ENCODE measurements at regions not wholly inside any gene's neighbourhood (a gene's known extent, or its start where the extent isn't known, plus 50 kb on each side); places are given as distances from the start of the nearest gene placed in this dataset.

GRCh38 chr3:130260918-130261317, 84.6 kb upstream of the COL6A5 start:
- DNase-seq (ENCODE audit: low read depth in 1 of 2, low spot score in 1 of 2) (no peak), FAIRE-seq (no peak), ATAC-seq (no peak)
- CTCF ChIA-PET: interaction anchor here (1.5 kb wide), 1 partner anchor 13 kb away, joined by 4 read pairs; no protein-coding TSS in a partner anchor
- Histone ChIP-seq H3K4me1 (no peaks in the 10 kb centered on the region), H3K27ac (no peak overlapping the region), H3K9me3 (no peaks in the 10 kb centered on the region), H3K4me2 (no peak overlapping the region), H3K4me3 (no peak overlapping the region)
- TF ChIP-seq, protein P1, sequence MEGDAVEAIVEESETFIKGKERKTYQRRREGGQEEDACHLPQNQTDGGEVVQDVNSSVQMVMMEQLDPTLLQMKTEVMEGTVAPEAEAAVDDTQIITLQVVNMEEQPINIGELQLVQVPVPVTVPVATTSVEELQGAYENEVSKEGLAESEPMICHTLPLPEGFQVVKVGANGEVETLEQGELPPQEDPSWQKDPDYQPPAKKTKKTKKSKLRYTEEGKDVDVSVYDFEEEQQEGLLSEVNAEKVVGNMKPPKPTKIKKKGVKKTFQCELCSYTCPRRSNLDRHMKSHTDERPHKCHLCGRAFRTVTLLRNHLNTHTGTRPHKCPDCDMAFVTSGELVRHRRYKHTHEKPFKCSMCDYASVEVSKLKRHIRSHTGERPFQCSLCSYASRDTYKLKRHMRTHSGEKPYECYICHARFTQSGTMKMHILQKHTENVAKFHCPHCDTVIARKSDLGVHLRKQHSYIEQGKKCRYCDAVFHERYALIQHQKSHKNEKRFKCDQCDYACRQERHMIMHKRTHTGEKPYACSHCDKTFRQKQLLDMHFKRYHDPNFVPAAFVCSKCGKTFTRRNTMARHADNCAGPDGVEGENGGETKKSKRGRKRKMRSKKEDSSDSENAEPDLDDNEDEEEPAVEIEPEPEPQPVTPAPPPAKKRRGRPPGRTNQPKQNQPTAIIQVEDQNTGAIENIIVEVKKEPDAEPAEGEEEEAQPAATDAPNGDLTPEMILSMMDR (IDR thresholded peaks at IDR 0.05): no peak
- no peak for TF ChIP-seq EHF (CRISPR knock-in tag; IDR thresholded peaks at IDR 0.05)
- no peak for TF ChIP-seq ELK1 (IDR thresholded peaks at IDR 0.05; ENCODE audit: low read depth, low read length)
- TF ChIP-seq EP300 (IDR thresholded peaks at IDR 0.05): no peak
- no peak for TF ChIP-seq CEBPB (IDR thresholded peaks at IDR 0.05)
- TF ChIP-seq NR3C1 (IDR thresholded peaks at IDR 0.05): no peak
- TF ChIP-seq FOSB (CRISPR knock-in tag; IDR thresholded peaks at IDR 0.05): no peak
- no peak for TF ChIP-seq HOXB5 (CRISPR knock-in tag; IDR thresholded peaks at IDR 0.05)
- TF ChIP-seq NFE2L2 (conservative IDR thresholded peaks at IDR 0.05; ENCODE audit: low read length): no peak
- TF ChIP-seq HEYL (CRISPR knock-in tag; IDR thresholded peaks at IDR 0.05): no peak
- TF ChIP-seq USF2 (IDR thresholded peaks at IDR 0.05): no peak
- TF ChIP-seq KDM5A (IDR thresholded peaks at IDR 0.05): no peak
- no peak for TF ChIP-seq HOXA7 (CRISPR knock-in tag; IDR thresholded peaks at IDR 0.05)
- POLR2A ChIA-PET: no interaction called here
- WGBS (ENCODE audit: missing lambda C conversion rate): 45% methylated on average over 5 of the region's 5 CpGs

GRCh38 chr3:130263708-130264107, 81.8 kb upstream of the COL6A5 start:
- Histone ChIP-seq H3K27ac (no peak overlapping the region), H3K4me1 (no peaks in the 10 kb centered on the region), H3K4me3 (no peak overlapping the region), H3K9me3 (no peaks in the 10 kb centered on the region), H3K4me2 (no peak overlapping the region)
- no peak for TF ChIP-seq TFCP2L1 (CRISPR knock-in tag; IDR thresholded peaks at IDR 0.05)
- FAIRE-seq: no peak
- 43% methylated on average over 6 of the region's 25 CpGs for WGBS (ENCODE audit: missing lambda C conversion rate)
- ChIA-PET POLR2A (no interaction called here), CTCF (interaction anchor here (1.4 kb wide), 1 partner anchor 276 kb away, joined by 3 read pairs; no protein-coding TSS in a partner anchor)
- ATAC-seq: no peak
- no peak for DNase-seq (ENCODE audit: low read depth in 1 of 2, low spot score in 1 of 2)

DNA sequence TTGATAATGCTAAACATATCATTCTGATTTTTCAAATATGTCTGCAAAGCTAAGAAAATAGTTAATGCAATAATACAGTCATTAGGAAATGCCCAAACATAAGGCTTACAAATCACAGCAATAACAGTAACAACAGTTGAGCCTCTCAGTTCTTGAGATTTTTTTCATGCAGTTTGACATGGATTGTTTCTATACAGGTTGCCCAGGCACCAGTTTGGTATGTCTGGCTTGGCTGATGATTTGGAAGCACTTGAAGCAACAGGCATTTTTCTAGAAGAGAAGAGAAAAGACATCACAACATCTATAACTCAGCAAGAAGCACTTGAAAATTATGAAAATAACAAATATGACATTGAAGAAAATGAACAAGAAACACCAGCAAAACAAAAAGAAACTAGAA, 78.7 kb upstream of the COL6A5 start:
- CTCF ChIA-PET: interaction anchor here (1.0 kb wide), 1 partner anchor 9 kb away, joined by 3 read pairs; no protein-coding TSS in a partner anchor

More for the DNA sequence above, 78.7 kb upstream of the COL6A5 start:
- Histone ChIP-seq H3K4me2 (no peak overlapping the region), H3K27ac (no peak overlapping the region), H3K9me3 (no peaks in the 10 kb centered on the region), H3K4me1 (no peaks in the 10 kb centered on the region), H3K4me3 (no peak overlapping the region)
- ATAC-seq (no peak), FAIRE-seq (no peak), DNase-seq (ENCODE audit: low read depth in 1 of 2, low spot score in 1 of 2) (no peak)
- POLR2A ChIA-PET: no interaction called here
- TF ChIP-seq MYC (IDR thresholded peaks at IDR 0.05; ENCODE audit: borderline replicate concordance, low read length) (no peak), MAFK (IDR thresholded peaks at IDR 0.05; ENCODE audit: partially characterized antibody) (no peak), ZSCAN20 (CRISPR knock-in tag; IDR thresholded peaks at IDR 0.05) (no peak), PBX3 (IDR thresholded peaks at IDR 0.05) (no peak), EHF (CRISPR knock-in tag; IDR thresholded peaks at IDR 0.05) (no peak)
